Limb (tissue), 2 donors: ENCODE measurements at regions not wholly inside any gene's neighbourhood (a gene's known extent, or its start where the extent isn't known, plus 50 kb on each side); places are given as distances from the start of the nearest gene placed in this dataset.
A peak's percentile ranks its signal among the peaks of the same experiment; 100 is the strongest.
"Not testable (repeated sequence)": the region's sequence is repeated elsewhere in the genome, so short reads cannot be mapped to it uniquely, and the experiment has no call there.

Source experiments
- DNase-seq, 2 donors: peaks; one replicate each; pipeline ENCODE4 v3.0.0-alpha.2; 2016; ENCODE audit errors: extremely low spot score in 2 of 2

- no peak for DNase-seq
Observed at GRCh38 chr19:27986299-27986698, 1226.7 kb downstream of the UQCRFS1 start.

- no peak for DNase-seq
Observed at GRCh38 chr19:27975419-27976005, 1237.4 kb downstream of the UQCRFS1 start.

GRCh38 chr19:27974082-27974513 is 1238.9 kb downstream of the UQCRFS1 start:
- peak; percentile 59 to 73 for DNase-seq

- no peak for DNase-seq
Observed at GRCh38 chr19:27972291-27973040, 1240.5 kb downstream of the UQCRFS1 start.

- DNase-seq, result no peak
Observed at GRCh38 chr19:27971869-27972268, 1241.1 kb downstream of the UQCRFS1 start.

GRCh38 chr19:27971071-27971470 is 1241.9 kb downstream of the UQCRFS1 start:
- DNase-seq, result no peak

GRCh38 chr19:27966390-27966816 is 1246.5 kb downstream of the UQCRFS1 start:
- DNase-seq, result no peak

GRCh38 chr19:27964185-27964584 is 1248.8 kb downstream of the UQCRFS1 start:
- no peak for DNase-seq

GRCh38 chr19:27962264-27962663 is 1250.7 kb downstream of the UQCRFS1 start:
- DNase-seq, result no peak

GRCh38 chr19:27955485-27956480 is 1257.2 kb downstream of the UQCRFS1 start:
- DNase-seq, result no peak

- DNase-seq, result not testable (repeated sequence)
Observed at GRCh38 chr19:27942607-27943006, 1270.3 kb downstream of the UQCRFS1 start.

GRCh38 chr19:27936139-27936538 is 1276.8 kb downstream of the UQCRFS1 start:
- DNase-seq, result no peak

- DNase-seq, result no peak
Observed at GRCh38 chr19:27935669-27936068, 1277.3 kb downstream of the UQCRFS1 start.

GRCh38 chr19:27929399-27929798 is 1283.6 kb downstream of the UQCRFS1 start:
- DNase-seq, result no peak

GRCh38 chr19:27925202-27925601 is 1287.7 kb downstream of the UQCRFS1 start:
- DNase-seq, result no peak

GRCh38 chr19:27922970-27923369 is 1290.0 kb downstream of the UQCRFS1 start:
- DNase-seq, result no peak

GRCh38 chr19:27920774-27921173 is 1292.2 kb downstream of the UQCRFS1 start:
- no peak for DNase-seq

- no peak for DNase-seq
Observed at GRCh38 chr19:27918818-27919217, 1294.1 kb downstream of the UQCRFS1 start.

- no peak for DNase-seq
Observed at GRCh38 chr19:27911122-27911898, 1301.6 kb downstream of the UQCRFS1 start.

GRCh38 chr19:27909861-27910260 is 1303.1 kb downstream of the UQCRFS1 start:
- no peak for DNase-seq
